Stimulated activated CD4-positive, alpha-beta T cell treated with anti-CD3 and anti-CD28 coated beads, Interleukin-4, amount 100 ng/mL, for 24 hours (primary cell): ENCODE measurements at regions not wholly inside any gene's neighbourhood (a gene's known extent, or its start where the extent isn't known, plus 50 kb on each side); places are given as distances from the start of the nearest gene placed in this dataset.

ENCODE experiments used
- DNase-seq: peaks from one replicate; pipeline ENCODE4 v3.0.0-alpha.2; 2020

- no peak for DNase-seq
Observed at GRCh38 chr10:111360260-111360925, 283.6 kb downstream of the ADRA2A start.

- DNase-seq: no peak
Observed at GRCh38 chr10:111367531-111367930, 290.7 kb downstream of the ADRA2A start.

GRCh38 chr10:111370101-111370500 is 293.3 kb downstream of the ADRA2A start:
- DNase-seq: no peak

GRCh38 chr10:111373696-111374095 is 296.9 kb downstream of the ADRA2A start:
- no peak for DNase-seq

GRCh38 chr10:111379534-111380187 is 302.8 kb downstream of the ADRA2A start:
- no peak for DNase-seq

- DNase-seq: no peak
Observed at GRCh38 chr10:111384556-111384955, 307.7 kb downstream of the ADRA2A start.

GRCh38 chr10:111390813-111391563 is 314.2 kb downstream of the ADRA2A start:
- DNase-seq: no peak

- no peak for DNase-seq
Observed at GRCh38 chr10:111392159-111392558, 315.3 kb downstream of the ADRA2A start.

GRCh38 chr10:111392910-111393309 is 316.1 kb downstream of the ADRA2A start:
- no peak for DNase-seq

GRCh38 chr10:111410740-111411139 is 333.9 kb downstream of the ADRA2A start:
- no peak for DNase-seq

- no peak for DNase-seq
Observed at GRCh38 chr10:111425459-111425858, 348.6 kb downstream of the ADRA2A start.

GRCh38 chr10:111429288-111430028 is 352.6 kb downstream of the ADRA2A start:
- no peak for DNase-seq

- no peak for DNase-seq
Observed at GRCh38 chr10:111430070-111430469, 353.2 kb downstream of the ADRA2A start.

- no peak for DNase-seq
Observed at GRCh38 chr10:111432588-111432987, 355.8 kb downstream of the ADRA2A start.

- no peak for DNase-seq
Observed at GRCh38 chr10:111435871-111436270, 359.0 kb downstream of the ADRA2A start.

GRCh38 chr10:111439034-111439842 is 362.4 kb downstream of the ADRA2A start:
- no peak for DNase-seq

GRCh38 chr10:111440501-111440900 is 363.7 kb downstream of the ADRA2A start:
- DNase-seq: no peak

- DNase-seq: no peak
Observed at GRCh38 chr10:111445667-111446066, 368.8 kb downstream of the ADRA2A start.

- DNase-seq: no peak
Observed at GRCh38 chr10:111446966-111447365, 370.1 kb downstream of the ADRA2A start.

- no peak for DNase-seq
Observed at GRCh38 chr10:111452153-111452552, 375.3 kb downstream of the ADRA2A start.

- no peak for DNase-seq
Observed at GRCh38 chr10:111455776-111456426, 379.1 kb downstream of the ADRA2A start.

- no peak for DNase-seq
Observed at GRCh38 chr10:111458256-111458655, 381.4 kb downstream of the ADRA2A start.
